Left ventricle myocardium superior (tissue), 1 donor: ENCODE measurements at regions not wholly inside any gene's neighbourhood (a gene's known extent, or its start where the extent isn't known, plus 50 kb on each side); places are given as distances from the start of the nearest gene placed in this dataset.
A peak's percentile ranks its signal among the peaks of the same experiment; 100 is the strongest.
"Not testable (repeated sequence)": the region's sequence is repeated elsewhere in the genome, so short reads cannot be mapped to it uniquely, and the experiment has no call there.

ENCODE experiments used
- ATAC-seq: fragments of 200-7000 bp; cut with Tn5 transposase; one replicate; pipeline ENCODE4 v1.9.1; 2020; ENCODE audit warnings: mild to moderate bottlenecking, moderate library complexity
- DNase-seq: peaks from one replicate; pipeline ENCODE4 v3.0.0-alpha.2; 2020
- intact Hi-C: fragments of 100-400 bp; cut with micrococcal nuclease; formaldehyde crosslinking; loops from one replicate; pipeline ENCODE4 v1.11.0; 2022
- donor health status: DM: no; HTN: yes; CAD: no; lungs with severe emphysema.

GRCh38 chr4:112838015-112838414 lies 201.1 kb downstream of the LARP7 start:
- intact Hi-C loops, ATAC-seq, DNase-seq: not testable (repeated sequence)

- DNase-seq (no peak), ATAC-seq (no peak)
- intact Hi-C loops = no loop called here
These were observed 203.1 kb downstream of the LARP7 start for GRCh38 chr4:112840061-112840460.

- intact Hi-C loops = no loop called here
- ATAC-seq (no peak), DNase-seq (no peak)
These were observed 203.7 kb downstream of the LARP7 start for GRCh38 chr4:112840619-112841018.

- DNase-seq (no peak), ATAC-seq (no peak)
- intact Hi-C loops = no loop called here
These were observed 205.6 kb downstream of the LARP7 start for GRCh38 chr4:112842513-112842912.

GRCh38 chr4:112845386-112845785 lies 204.1 kb upstream of the ANK2 start:
- ATAC-seq = no peak
- intact Hi-C loops = no loop called here
- no peak for DNase-seq

GRCh38 chr4:112847045-112847444 lies 202.4 kb upstream of the ANK2 start:
- intact Hi-C loops = no loop called here
- DNase-seq (no peak), ATAC-seq (no peak)

DNA sequence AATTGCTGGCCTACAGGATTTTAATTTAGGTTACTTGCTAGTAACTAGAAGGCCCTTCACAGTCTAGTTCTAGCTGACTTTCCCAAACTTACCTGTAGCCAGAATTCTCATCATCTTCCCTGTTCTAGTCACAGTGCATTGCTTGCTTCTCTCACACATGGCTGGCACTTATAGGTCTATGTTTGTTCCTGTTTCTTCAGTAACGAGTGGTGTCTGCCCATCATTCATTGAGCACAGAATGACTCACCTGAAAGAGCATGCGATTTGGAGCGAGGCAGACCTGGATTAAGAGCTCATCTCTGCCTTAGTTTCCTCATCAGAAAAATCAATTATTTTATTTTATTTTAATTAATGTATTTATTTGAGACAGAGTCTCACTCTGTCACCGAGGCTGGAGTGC lies 201.7 kb upstream of the ANK2 start:
- intact Hi-C loops = no loop called here
- DNase-seq = no peak
- no peak for ATAC-seq

GRCh38 chr4:112848911-112849310 lies 200.5 kb upstream of the ANK2 start:
- ATAC-seq (peak; percentile 63), DNase-seq (no peak)
- intact Hi-C loops = no loop called here

- intact Hi-C loops = no loop called here
- no peak for ATAC-seq
- no peak for DNase-seq
These were observed 196.9 kb upstream of the ANK2 start for GRCh38 chr4:112852601-112853000.

DNA sequence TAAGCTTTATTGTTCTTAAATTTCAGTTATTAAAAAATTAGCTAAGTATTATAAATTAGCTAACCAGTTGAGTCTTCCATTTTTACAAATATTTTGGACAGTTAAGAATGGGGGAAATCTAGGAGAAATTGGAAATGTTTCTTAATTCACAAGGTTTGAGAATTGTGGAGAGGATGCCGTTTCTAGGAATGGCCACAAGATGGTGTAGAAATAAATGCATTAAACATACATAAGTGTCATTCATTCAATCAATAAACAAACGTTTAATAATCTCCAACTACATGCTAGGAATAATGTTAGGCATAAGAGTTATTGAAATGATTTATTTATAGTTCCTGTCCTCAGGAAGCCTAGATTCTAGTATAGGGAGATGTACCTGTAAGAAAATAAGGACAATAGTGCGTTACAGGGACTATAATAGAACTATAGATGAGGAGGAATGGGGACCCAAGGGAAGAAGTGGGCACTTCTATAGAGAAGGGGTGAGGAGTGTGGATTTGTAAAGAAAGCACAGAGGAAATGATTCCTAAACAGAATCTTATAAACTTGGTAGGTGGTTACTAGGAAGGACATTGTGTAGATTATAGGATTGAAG lies 195.7 kb upstream of the ANK2 start:
- intact Hi-C loops = no loop called here
- no peak for DNase-seq
- no peak for ATAC-seq

DNA sequence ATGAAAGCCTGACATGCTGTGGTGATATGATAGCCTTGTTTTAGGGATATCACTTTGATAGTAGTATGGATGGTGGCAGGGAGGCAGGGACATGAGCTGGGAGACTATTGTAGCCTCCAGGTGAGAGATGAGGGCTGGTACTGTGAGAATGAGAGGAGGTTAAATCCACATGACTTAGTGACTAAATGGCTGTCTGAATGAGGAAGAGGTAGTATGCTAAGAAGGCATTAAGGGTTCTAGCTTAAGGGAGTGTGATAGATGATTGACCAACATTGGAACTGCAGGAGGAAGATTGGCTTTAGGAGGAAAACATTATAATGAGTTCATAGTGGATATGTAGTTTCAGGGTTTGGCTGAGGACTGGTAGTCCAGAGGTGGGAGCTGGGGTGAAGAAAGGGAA lies 195.0 kb upstream of the ANK2 start:
- intact Hi-C loops = no loop called here
- DNase-seq = no peak
- ATAC-seq = peak; percentile 9

DNA sequence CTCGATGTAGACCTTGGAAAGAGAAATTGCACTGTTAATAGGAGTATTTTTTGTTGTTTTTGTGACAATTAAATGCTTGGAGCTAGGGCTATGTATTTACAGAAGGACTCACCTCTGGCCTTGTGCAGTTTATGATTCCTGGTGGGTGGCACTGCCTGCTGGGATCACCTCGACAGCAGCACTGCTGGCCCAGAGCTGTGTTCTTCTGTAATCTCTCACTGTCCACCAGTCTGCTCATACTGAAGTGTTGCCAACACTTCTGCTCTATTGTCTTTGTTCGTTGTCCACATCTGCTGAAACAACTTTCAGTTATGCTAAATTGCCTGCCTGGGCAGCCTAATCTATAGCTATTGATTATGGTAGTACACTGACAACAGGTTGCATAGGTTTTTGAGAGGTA lies 194.4 kb upstream of the ANK2 start:
- DNase-seq (no peak), ATAC-seq (peak; percentile 88)
- intact Hi-C loops = no loop called here

DNA sequence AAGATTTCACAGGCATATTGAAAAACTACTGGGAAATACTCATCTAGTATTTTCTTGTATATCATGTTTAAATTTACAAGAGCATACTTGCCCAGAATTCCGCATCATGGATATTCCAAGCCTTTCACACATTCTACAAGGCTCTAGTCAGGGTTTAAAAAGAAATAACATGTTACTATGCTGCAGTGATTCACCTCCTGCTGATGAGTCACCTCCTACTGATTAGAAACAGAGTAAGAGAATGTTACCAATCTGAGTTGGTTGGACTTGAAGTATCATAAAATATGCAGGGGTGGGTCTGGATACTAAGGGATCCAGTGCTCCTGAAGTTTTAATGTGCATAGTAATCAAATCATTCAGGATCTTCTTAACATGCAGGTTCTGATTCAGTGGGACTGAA lies 192.0 kb upstream of the ANK2 start:
- no peak for DNase-seq
- ATAC-seq = peak; percentile 8
- intact Hi-C loops = no loop called here

DNA sequence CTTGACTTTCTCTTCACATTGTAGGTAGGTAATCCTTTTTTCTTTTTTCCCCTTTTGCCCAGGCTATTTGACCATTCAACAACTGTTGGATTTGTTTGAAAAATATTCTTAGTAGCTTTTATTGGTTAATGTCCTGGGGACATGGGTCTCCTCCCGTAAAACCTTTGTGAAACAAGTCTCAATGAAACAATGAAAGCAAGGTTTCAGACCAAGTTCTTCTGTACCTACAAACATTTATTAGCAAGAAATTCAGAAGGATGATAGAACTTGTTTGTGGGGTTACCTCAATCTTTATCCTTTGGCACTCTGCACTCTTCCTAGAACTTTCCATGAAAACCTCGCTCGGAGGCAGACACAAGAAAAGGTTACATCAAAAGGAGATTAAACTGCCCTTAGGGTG lies 190.7 kb upstream of the ANK2 start:
- ATAC-seq (no peak), DNase-seq (no peak)
- intact Hi-C loops = no loop called here

GRCh38 chr4:112859456-112860184 lies 189.8 kb upstream of the ANK2 start:
- intact Hi-C loops = no loop called here
- no peak for DNase-seq
- no peak for ATAC-seq

DNA sequence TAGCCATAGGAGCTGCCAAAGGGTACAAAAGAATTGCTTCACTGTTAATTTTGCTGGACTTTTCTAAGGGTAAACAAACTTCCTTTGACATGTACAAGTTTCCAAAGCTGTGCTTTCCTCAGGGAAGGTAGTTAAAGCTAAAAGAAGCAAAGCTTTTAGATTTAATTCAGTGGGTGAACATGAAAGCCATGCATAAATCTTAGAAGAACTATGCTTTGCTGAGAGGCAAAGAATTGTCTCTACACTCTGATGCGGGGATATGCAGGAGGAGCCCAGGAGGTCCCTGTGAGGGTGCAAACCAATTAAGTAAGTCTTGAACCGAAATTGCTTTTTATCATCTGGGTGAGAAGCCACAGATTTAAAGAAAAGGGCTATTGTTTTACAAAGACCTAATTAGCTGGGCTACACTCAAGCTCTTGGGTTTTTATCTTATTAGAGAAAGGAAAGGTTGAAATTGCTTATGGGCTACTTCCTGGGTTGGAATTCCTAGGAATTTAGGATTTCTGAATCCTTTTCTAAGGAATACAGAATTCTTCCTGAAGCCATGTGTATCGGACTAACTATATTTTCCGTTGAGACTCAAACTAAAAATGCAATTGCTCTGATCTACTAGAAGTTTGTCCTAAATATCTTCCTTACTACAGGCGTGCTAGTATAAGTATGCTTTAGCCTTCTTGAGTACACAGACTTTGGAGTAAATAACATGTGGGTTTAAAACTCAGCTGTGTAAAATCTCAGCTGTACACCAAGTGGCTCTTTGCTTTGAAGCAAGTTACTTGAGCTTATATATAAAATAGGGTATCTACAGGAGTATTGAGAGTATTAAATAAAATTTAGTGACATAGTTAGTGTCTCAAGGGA lies 188.4 kb upstream of the ANK2 start:
- intact Hi-C loops = no loop called here
- ATAC-seq (no peak), DNase-seq (no peak)

GRCh38 chr4:112861691-112862674 lies 187.5 kb upstream of the ANK2 start:
- ATAC-seq (no peak), DNase-seq (no peak)
- intact Hi-C loops = no loop called here

- DNase-seq (no peak), ATAC-seq (no peak)
- intact Hi-C loops = no loop called here
These were observed 184.0 kb upstream of the ANK2 start for GRCh38 chr4:112865443-112865842.

- DNase-seq = no peak
- ATAC-seq = no peak
- intact Hi-C loops = no loop called here
These were observed 173.1 kb upstream of the ANK2 start for GRCh38 chr4:112876316-112876715.
